Fibroblast of upper back skin (primary cell): ENCODE measurements at regions not wholly inside any gene's neighbourhood (a gene's known extent, or its start where the extent isn't known, plus 50 kb on each side); places are given as distances from the start of the nearest gene placed in this dataset.

Experiments used
- DNase-seq: peaks from one replicate; pipeline ENCODE4 v3.0.0-alpha.2; 2013

- DNase-seq: peak; percentile 10
Measured at GRCh38 chr12:45553204-45553603, 176.3 kb upstream of the ARID2 start.

- no peak for DNase-seq
Measured at GRCh38 chr12:45557016-45557415, 172.5 kb upstream of the ARID2 start.

GRCh38 chr12:45558353-45558752, 171.2 kb upstream of the ARID2 start:
- no peak for DNase-seq

- no peak for DNase-seq
Measured at GRCh38 chr12:45559537-45559936, 170.0 kb upstream of the ARID2 start.

- no peak for DNase-seq
Measured at GRCh38 chr12:45560689-45561088, 168.8 kb upstream of the ARID2 start.

GRCh38 chr12:45561488-45561887, 168.0 kb upstream of the ARID2 start:
- no peak for DNase-seq

- DNase-seq: no peak
Measured at GRCh38 chr12:45565590-45565989, 163.9 kb upstream of the ARID2 start.

GRCh38 chr12:45566257-45566656, 163.2 kb upstream of the ARID2 start:
- no peak for DNase-seq

GRCh38 chr12:45568808-45569207, 160.7 kb upstream of the ARID2 start:
- no peak for DNase-seq

GRCh38 chr12:45570501-45570900, 159.0 kb upstream of the ARID2 start:
- no peak for DNase-seq

- DNase-seq: no peak
Measured at GRCh38 chr12:45572114-45572513, 157.4 kb upstream of the ARID2 start.

- DNase-seq: no peak
Measured at GRCh38 chr12:45575417-45575816, 154.1 kb upstream of the ARID2 start.

GRCh38 chr12:45575823-45576475, 153.6 kb upstream of the ARID2 start:
- DNase-seq: no peak

- no peak for DNase-seq
Measured at GRCh38 chr12:45577844-45578399, 151.6 kb upstream of the ARID2 start.

- DNase-seq: no peak
Measured at GRCh38 chr12:45580356-45580969, 149.0 kb upstream of the ARID2 start.

- no peak for DNase-seq
Measured at GRCh38 chr12:45581112-45581511, 148.4 kb upstream of the ARID2 start.

- DNase-seq: no peak
Measured at GRCh38 chr12:45582536-45582935, 147.0 kb upstream of the ARID2 start.

GRCh38 chr12:45582986-45583659, 146.4 kb upstream of the ARID2 start:
- DNase-seq: peak; percentile 53

- no peak for DNase-seq
Measured at GRCh38 chr12:45584336-45584735, 145.2 kb upstream of the ARID2 start.

GRCh38 chr12:45585522-45586230, 143.8 kb upstream of the ARID2 start:
- DNase-seq: no peak

- DNase-seq: no peak
Measured at GRCh38 chr12:45586486-45586885, 143.0 kb upstream of the ARID2 start.

- no peak for DNase-seq
Measured at GRCh38 chr12:45587012-45587411, 142.5 kb upstream of the ARID2 start.

GRCh38 chr12:45587877-45588533, 141.5 kb upstream of the ARID2 start:
- DNase-seq: no peak
